Kidney tubule cell (primary cell): ENCODE measurements at regions not wholly inside any gene's neighbourhood (a gene's known extent, or its start where the extent isn't known, plus 50 kb on each side); places are given as distances from the start of the nearest gene placed in this dataset.

Experiments
- DNase-seq: peaks from one replicate; pipeline ENCODE4 v3.0.0-alpha.2; 2018; ENCODE audit warnings: low spot score

DNA sequence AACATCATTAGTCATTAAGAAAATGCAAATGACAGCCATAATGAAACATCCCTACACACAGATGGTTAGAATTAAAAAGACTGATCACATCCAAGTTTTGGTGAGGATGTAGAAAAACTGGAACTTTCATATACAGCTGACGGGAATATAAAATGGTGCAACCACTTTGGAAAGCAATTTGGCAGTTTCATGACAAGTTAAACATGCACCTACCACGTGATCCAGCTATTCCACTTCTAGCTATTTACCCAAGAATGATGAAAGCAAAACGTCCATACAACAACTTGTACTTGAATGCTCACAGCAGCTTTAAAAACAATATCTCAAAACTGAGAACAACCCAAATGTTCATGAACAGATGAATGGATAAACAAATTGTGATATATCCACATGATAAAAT, 77.9 kb upstream of the AVPR1A start:
- DNase-seq = no peak

- no peak for DNase-seq
These were observed 75.9 kb upstream of the AVPR1A start for GRCh38 chr12:63226792-63227463.

GRCh38 chr12:63224396-63224795, 73.4 kb upstream of the AVPR1A start:
- no peak for DNase-seq

DNA sequence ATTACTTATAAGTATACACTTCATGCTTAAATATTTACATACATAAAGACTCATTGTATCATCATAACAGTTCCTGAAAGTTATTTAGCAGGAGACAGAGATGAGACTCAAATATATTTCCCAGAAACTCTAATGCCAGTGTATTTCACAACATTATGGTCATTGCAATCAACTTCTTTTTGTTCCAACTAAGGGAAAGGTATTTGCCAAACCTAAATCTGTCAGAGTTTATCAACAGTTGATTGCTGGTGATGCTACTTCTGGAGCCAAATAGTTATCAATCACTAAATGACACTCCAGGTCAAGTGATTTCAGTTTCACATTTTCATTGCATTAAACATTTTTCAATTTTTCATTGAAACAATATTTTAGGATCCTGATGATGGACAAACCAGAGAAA, 72.1 kb upstream of the AVPR1A start:
- no peak for DNase-seq

- DNase-seq = no peak
These were observed 71.6 kb upstream of the AVPR1A start for GRCh38 chr12:63222582-63222981.

DNA sequence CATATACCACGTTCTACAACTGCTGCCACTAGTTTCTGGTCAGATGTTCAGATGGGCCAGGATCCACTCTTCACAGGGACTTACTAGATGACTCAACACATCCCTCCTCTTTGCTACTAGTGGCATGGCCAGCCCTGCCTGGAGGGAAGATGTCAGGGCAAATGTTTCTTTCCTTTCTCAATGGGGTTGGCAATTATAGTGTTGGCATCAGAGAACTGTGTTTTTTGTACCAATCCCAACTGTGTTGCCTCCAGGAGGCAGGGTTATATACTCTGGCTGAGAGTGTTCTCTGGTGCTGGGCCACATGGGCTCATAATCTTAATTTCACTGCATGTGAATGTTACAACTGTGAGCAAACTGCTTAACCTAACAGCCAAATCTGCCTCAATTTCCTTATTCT, 69.9 kb upstream of the AVPR1A start:
- no peak for DNase-seq

GRCh38 chr12:63212316-63212715, 61.3 kb upstream of the AVPR1A start:
- no peak for DNase-seq

DNA sequence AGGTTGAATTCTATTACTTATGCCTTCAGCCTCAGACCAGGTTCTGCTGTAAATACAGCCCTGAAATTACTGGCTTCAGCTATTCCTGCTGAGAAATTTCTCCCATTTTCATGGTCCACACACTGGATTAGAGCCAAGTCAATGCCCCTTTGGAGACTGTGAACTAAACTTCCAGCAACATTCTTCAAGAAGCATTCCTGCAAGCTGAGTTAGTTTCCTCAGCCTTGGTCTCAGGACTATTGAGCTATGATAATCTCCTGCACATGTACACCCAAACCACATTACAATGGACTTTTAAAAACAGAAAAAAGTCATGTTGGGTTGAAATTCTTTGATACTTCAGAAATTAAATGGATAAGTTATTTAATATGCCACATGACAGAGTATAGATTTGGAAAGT, 58.0 kb upstream of the AVPR1A start:
- peak; percentile 3 for DNase-seq

DNA sequence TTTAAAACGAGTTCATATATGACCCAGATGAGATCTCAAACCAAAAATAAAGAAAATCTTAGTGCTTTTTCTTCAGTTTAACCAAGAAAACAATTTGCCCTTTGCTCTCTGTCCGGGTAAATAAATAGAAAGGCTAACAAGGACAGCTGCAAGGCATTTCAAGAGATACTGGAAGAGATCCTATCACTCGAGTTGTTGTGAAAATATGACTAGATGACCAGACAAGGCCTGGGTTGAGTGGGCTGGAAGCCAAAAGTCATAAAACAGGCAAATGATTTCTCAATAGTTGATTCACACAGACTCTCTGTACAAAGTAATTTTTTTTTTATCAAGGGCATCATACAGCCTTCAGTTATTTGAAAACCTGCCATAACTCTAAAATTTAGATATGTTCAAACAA, 55.9 kb upstream of the AVPR1A start:
- DNase-seq = peak; percentile 51

DNA sequence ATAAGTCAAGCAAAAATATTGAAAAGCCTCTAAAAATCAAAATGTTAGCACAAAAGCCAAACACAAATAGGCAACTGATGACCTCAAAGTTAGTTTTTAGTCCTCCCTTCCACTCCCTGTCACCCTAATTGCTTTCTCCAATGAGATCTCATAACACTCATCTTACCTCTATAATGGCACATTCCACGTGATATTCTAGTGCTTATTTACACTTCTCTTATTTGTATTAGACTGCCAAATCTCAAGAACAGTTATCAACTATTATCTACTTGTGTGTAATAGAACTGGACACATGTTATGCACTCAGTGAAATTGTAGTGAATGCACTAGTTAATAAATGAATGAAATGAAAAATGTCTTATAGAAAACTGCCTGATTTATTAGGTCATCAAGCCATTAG, 55.5 kb upstream of the AVPR1A start:
- no peak for DNase-seq
